Chondrocyte (in vitro differentiated cells): ENCODE measurements at regions not wholly inside any gene's neighbourhood (a gene's known extent, or its start where the extent isn't known, plus 50 kb on each side); places are given as distances from the start of the nearest gene placed in this dataset.
A peak's percentile ranks its signal among the peaks of the same experiment; 100 is the strongest.

Experiments used
- DNase-seq: peaks from one replicate; pipeline ENCODE4 v3.0.0; 2021; ENCODE audit warnings: mixed read lengths, low spot score
- H3K27ac Mint-ChIP-seq: one replicate; pipeline ENCODE4 v1.8.0; 2021; ENCODE audit warnings: mild to moderate bottlenecking, moderate library complexity, mixed read lengths; ENCODE audit not compliant: unreplicated experiment
- H3K27me3 Mint-ChIP-seq: 2 replicates; pipeline ENCODE4 v1.8.0; 2021; ENCODE audit warnings: low read depth, mixed read lengths
- H3K36me3 Mint-ChIP-seq: 2 replicates; pipeline ENCODE4 v1.8.0; 2021; ENCODE audit warnings: low read depth, mixed read lengths
- H3K4me1 Mint-ChIP-seq: 2 replicates; pipeline ENCODE4 v1.8.0; 2021; ENCODE audit warnings: low read depth, mild to moderate bottlenecking, mixed read lengths
- H3K4me3 Mint-ChIP-seq: one replicate; pipeline ENCODE4 v1.8.0; 2021; ENCODE audit warnings: mild to moderate bottlenecking, moderate library complexity, mixed read lengths; ENCODE audit not compliant: unreplicated experiment
- H3K9me3 Mint-ChIP-seq: 2 replicates; pipeline ENCODE4 v1.8.0; 2021; ENCODE audit warnings: low read depth, mixed read lengths
- TF ChIP-seq, protein P1 (sequence below): fragments of 200-600 bp; sonication (generic); IDR thresholded peaks from 2 replicates; pipeline ENCODE4 v1.5.0; 2021; ENCODE audit warnings: antibody characterized with exemption, mild to moderate bottlenecking, moderate library complexity

DNA sequence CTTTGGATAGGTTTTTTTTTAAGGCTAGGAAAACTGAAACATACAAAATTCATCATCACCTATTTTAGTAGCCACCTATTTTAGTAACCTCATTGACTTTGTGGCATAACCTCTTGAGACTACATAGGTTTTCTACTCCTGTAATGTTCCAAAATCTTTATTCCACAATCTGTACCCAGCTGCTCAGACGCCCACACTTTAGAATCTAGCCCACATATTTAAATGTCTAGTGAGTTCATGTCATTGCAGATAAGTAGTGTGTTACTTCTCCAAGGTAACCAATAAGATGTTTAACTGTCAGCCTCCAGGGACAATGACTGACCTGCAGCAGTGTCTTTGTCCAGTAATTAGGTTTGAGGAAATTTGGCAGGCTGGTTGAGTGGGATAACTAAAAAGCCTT lies 330.2 kb downstream of the MZT1 start:
- no peak for DNase-seq
- no peaks in the 10 kb centered on the region for H3K36me3 Mint-ChIP-seq
- no peak overlapping the region for H3K27ac Mint-ChIP-seq
- no peak overlapping the region for H3K4me3 Mint-ChIP-seq
- H3K9me3 Mint-ChIP-seq, result no peaks in the 10 kb centered on the region
- H3K4me1 Mint-ChIP-seq, result no peaks in the 10 kb centered on the region
- TF ChIP-seq, protein P1, sequence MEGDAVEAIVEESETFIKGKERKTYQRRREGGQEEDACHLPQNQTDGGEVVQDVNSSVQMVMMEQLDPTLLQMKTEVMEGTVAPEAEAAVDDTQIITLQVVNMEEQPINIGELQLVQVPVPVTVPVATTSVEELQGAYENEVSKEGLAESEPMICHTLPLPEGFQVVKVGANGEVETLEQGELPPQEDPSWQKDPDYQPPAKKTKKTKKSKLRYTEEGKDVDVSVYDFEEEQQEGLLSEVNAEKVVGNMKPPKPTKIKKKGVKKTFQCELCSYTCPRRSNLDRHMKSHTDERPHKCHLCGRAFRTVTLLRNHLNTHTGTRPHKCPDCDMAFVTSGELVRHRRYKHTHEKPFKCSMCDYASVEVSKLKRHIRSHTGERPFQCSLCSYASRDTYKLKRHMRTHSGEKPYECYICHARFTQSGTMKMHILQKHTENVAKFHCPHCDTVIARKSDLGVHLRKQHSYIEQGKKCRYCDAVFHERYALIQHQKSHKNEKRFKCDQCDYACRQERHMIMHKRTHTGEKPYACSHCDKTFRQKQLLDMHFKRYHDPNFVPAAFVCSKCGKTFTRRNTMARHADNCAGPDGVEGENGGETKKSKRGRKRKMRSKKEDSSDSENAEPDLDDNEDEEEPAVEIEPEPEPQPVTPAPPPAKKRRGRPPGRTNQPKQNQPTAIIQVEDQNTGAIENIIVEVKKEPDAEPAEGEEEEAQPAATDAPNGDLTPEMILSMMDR, result no peak
- peaks cover 8% of the 10 kb centered on the region for H3K27me3 Mint-ChIP-seq

DNA sequence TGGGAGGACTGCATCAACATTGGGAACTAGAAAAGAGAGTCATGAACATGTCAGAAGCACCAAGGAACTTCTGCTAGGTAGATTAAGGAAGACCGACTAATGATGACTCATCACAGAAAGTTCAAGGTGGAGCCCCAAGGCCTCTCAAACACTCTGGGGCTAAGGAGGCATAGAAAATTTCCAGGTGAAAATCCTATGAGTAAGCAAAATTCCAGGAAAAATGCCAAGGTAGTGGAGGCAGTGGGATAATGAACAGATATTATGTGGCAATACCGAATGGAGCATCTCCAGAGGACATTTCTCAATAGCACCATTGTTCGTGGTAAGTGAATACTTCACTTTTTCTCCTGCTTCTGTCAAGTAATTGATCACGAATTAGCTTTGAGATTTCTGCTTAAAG lies 336.5 kb downstream of the MZT1 start:
- H3K36me3 Mint-ChIP-seq, result no peaks in the 10 kb centered on the region
- peaks cover 4% of the 10 kb centered on the region for H3K4me1 Mint-ChIP-seq
- no peak overlapping the region for H3K4me3 Mint-ChIP-seq
- H3K27me3 Mint-ChIP-seq, result peaks cover 2% of the 10 kb centered on the region
- no peak overlapping the region for H3K27ac Mint-ChIP-seq
- H3K9me3 Mint-ChIP-seq, result no peaks in the 10 kb centered on the region
- TF ChIP-seq, protein P1, result no peak
- DNase-seq, result no peak

DNA sequence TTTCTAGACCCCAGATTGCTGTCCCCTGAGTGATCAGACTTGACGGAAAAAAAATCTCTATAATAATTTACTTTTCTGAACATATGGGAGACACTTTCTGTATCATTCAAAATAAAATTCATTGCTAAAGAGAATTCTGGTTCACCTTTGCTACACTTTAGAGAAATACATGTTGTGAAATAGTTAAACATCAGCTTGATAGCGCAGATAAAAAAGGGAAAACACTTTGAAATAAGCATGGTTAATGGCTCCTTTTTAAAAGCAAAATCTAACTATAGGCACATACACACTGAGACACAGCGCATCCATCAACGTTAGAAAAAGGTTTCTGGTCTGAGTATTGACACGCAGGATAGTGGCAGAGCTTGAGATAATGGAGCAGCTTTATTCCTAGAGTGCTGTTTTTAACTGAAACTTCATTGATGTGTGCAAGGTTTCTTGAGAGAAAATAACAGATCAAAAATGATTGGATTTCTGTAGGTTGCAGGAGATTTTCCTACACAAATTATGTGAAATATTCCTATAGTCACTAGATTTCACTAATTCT lies 341.2 kb downstream of the MZT1 start:
- no peak for DNase-seq
- Mint-ChIP-seq H3K4me1 (peaks cover 4% of the 10 kb centered on the region), H3K4me3 (no peak overlapping the region), H3K36me3 (no peaks in the 10 kb centered on the region), H3K9me3 (no peaks in the 10 kb centered on the region), H3K27me3 (no peaks in the 10 kb centered on the region), H3K27ac (no peak overlapping the region)
- TF ChIP-seq, protein P1, result no peak

DNA sequence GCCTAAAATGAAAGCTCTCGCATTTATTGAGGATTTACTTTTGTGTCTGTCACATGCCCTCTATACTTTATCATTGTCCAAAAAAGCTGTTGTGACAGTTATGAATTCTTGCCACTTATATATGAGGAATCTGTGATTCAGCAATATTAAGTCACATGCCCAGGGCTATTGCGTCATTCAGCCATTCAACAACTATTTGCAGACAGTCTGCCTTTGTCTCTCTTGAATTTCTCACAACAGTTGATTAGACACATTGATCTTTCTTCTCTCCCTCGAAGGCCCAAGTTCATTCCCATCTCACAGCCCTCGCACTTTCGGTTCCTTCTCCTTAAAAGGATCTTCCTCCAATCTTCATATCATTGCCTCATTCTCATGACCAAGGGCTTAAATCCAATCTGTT lies 342.6 kb downstream of the MZT1 start:
- no peak overlapping the region for H3K4me3 Mint-ChIP-seq
- no peaks in the 10 kb centered on the region for H3K36me3 Mint-ChIP-seq
- no peak for DNase-seq
- TF ChIP-seq, protein P1, result no peak
- no peak overlapping the region for H3K27ac Mint-ChIP-seq
- no peaks in the 10 kb centered on the region for H3K4me1 Mint-ChIP-seq
- H3K27me3 Mint-ChIP-seq, result no peaks in the 10 kb centered on the region
- no peaks in the 10 kb centered on the region for H3K9me3 Mint-ChIP-seq

DNA sequence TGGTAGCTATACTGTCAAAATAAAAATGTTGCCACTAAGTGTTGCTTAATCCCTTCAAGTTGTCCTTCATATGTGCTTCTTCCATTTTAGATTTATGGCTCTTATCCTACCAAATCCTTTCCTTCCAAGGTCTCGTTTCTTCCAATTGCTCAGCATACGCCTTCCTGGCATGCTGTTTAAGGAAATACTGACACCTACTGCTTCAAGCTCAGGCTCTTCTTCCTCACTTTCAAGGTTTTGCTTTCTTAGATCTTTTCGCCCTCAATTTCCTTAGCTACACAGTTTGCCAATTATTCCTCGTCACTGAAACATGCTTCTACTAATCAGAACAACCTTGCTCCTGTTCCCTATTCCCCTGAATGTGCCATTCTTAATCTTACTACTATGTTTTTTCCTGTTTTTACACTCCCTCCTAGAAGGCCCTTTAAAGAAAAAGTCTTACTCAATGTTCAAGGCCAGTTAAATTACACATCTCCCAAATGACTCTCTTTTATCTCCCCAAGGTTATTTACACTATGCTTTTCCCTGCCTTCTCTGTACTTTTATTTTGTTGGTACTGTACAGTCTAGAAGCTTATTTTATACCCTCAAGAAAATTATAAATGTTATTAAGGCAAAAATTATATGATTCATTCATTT lies 343.1 kb downstream of the MZT1 start:
- Mint-ChIP-seq H3K9me3 (no peaks in the 10 kb centered on the region), H3K27me3 (no peaks in the 10 kb centered on the region), H3K4me1 (no peaks in the 10 kb centered on the region), H3K27ac (no peak overlapping the region), H3K4me3 (no peak overlapping the region), H3K36me3 (no peaks in the 10 kb centered on the region)
- DNase-seq, result no peak
- TF ChIP-seq, protein P1, result peak; percentile 21
